HEK293 (cell line): ENCODE measurements at regions not wholly inside any gene's neighbourhood (a gene's known extent, or its start where the extent isn't known, plus 50 kb on each side); places are given as distances from the start of the nearest gene placed in this dataset.

Experiments
- CTCF ChIA-PET: fragments of 350-600 bp; formaldehyde crosslinking; extraction: SDS; loops from one replicate; lab custom pipeline; 2021; ENCODE audit warnings: antibody characterized with exemption; lab: Yijun Ruan, JAX
- POLR2A ChIA-PET: fragments of 300-600 bp; formaldehyde crosslinking; extraction: SDS; loops from one replicate; lab custom pipeline; 2020; ENCODE audit warnings: antibody characterized with exemption, inconsistent platforms; lab: Yijun Ruan, JAX
- H3K27ac ChIP-seq: fragments of 200-500 bp; sonication (Bioruptor generic); 2 replicates; pipeline ENCODE4 v1.5.1; 2014; ENCODE audit warnings: low read depth, low read length, control low read depth, inconsistent platforms; ENCODE audit errors: extremely low read depth
- H3K36me3 ChIP-seq, 2 experiments: fragments of 200-500 bp in 1 of 2; sonication (Bioruptor generic) in 1 of 2; 1 replicate in 1 of 2; 2 replicates in 1 of 2; pipeline ENCODE4 v1.5.1; 2014 to 2017; ENCODE audit warnings: inconsistent platforms in 2 of 2, low read length in 2 of 2; ENCODE audit not compliant: control insufficient read depth in 2 of 2, insufficient read depth in 1 of 2
- H3K4me1 ChIP-seq: fragments of 200-500 bp; sonication (Bioruptor generic); 2 replicates; pipeline ENCODE4 v1.5.1; 2014; ENCODE audit warnings: mild to moderate bottlenecking, low read length, inconsistent platforms; ENCODE audit not compliant: control insufficient read depth, insufficient read depth
- H3K4me3 ChIP-seq: 2 replicates; pipeline ENCODE4 v1.5.1; 2011; ENCODE audit warnings: low read depth, mild to moderate bottlenecking, control low read depth, low read length, moderate library complexity
- H3K9me3 ChIP-seq: fragments of 200-500 bp; sonication (Bioruptor generic); 2 replicates; pipeline ENCODE4 v1.5.1; 2014; ENCODE audit warnings: low read depth, low read length, inconsistent platforms; ENCODE audit not compliant: control insufficient read depth, insufficient read depth
- EGR2 ChIP-seq: fragments of 450-650 bp; formaldehyde crosslinking; IDR thresholded peaks from 2 replicates; pipeline ENCODE4 v1.5.1; 2016; ENCODE audit warnings: low read depth, missing biosample characterization, missing genetic modification characterization
- KLF10 ChIP-seq: fragments of 450-650 bp; IDR thresholded peaks from 2 replicates; pipeline ENCODE4 v1.5.1; 2018; ENCODE audit warnings: missing biosample characterization, mild to moderate bottlenecking, missing genetic modification characterization
- MZF1 ChIP-seq: fragments of 450-650 bp; formaldehyde crosslinking; IDR thresholded peaks from 2 replicates; pipeline ENCODE4 v1.5.1; 2017; ENCODE audit warnings: missing biosample characterization, missing genetic modification characterization, borderline replicate concordance
- RBAK ChIP-seq: fragments of 450-650 bp; formaldehyde crosslinking; IDR thresholded peaks from 2 replicates; pipeline ENCODE4 v1.5.1; 2016; ENCODE audit warnings: missing biosample characterization, missing genetic modification characterization
- YY2 ChIP-seq: fragments of 450-650 bp; formaldehyde crosslinking; IDR thresholded peaks from 2 replicates; pipeline ENCODE4 v1.5.1; 2016; ENCODE audit warnings: missing biosample characterization, missing genetic modification characterization
- ZNF10 ChIP-seq: fragments of 450-650 bp; formaldehyde crosslinking; IDR thresholded peaks from 2 replicates; pipeline ENCODE4 v1.5.1; 2017; ENCODE audit warnings: missing biosample characterization, missing genetic modification characterization
- ZNF530 ChIP-seq: fragments of 450-650 bp; formaldehyde crosslinking; IDR thresholded peaks from 2 replicates; pipeline ENCODE4 v1.5.1; 2016; ENCODE audit warnings: low read depth, missing biosample characterization, missing genetic modification characterization
- ZNF585B ChIP-seq: fragments of 450-650 bp; formaldehyde crosslinking; IDR thresholded peaks from 2 replicates; pipeline ENCODE4 v1.5.1; 2016; ENCODE audit warnings: missing biosample characterization, missing genetic modification characterization
- ZNF623 ChIP-seq: fragments of 450-650 bp; formaldehyde crosslinking; IDR thresholded peaks from 2 replicates; pipeline ENCODE4 v1.5.1; 2016; ENCODE audit warnings: missing biosample characterization, missing genetic modification characterization
- ZNF624 ChIP-seq: fragments of 450-650 bp; formaldehyde crosslinking; IDR thresholded peaks from 2 replicates; pipeline ENCODE4 v1.5.1; 2017; ENCODE audit warnings: missing biosample characterization, missing genetic modification characterization
- ZNF629 ChIP-seq: fragments of 450-650 bp; formaldehyde crosslinking; IDR thresholded peaks from 2 replicates; pipeline ENCODE4 v1.5.1; 2017; ENCODE audit warnings: missing biosample characterization, missing genetic modification characterization
- ZNF660 ChIP-seq: fragments of 450-650 bp; IDR thresholded peaks from 2 replicates; pipeline ENCODE4 v1.5.1; 2018; ENCODE audit warnings: missing biosample characterization, mild to moderate bottlenecking, missing genetic modification characterization
- TF ChIP-seq, protein P1 (sequence below): fragments of 450-650 bp; formaldehyde crosslinking; IDR thresholded peaks from 2 replicates; pipeline ENCODE4 v1.5.1; 2017; ENCODE audit warnings: missing biosample characterization, mild to moderate bottlenecking, missing genetic modification characterization, moderate library complexity
- TF ChIP-seq, protein P2 (sequence below): fragments of 450-650 bp; formaldehyde crosslinking; IDR thresholded peaks from 2 replicates; pipeline ENCODE4 v1.5.1; 2016; ENCODE audit warnings: missing biosample characterization, missing genetic modification characterization
- TF ChIP-seq, protein P3 (sequence below): fragments of 450-650 bp; formaldehyde crosslinking; IDR thresholded peaks from 2 replicates; pipeline ENCODE4 v1.5.1; 2016; ENCODE audit warnings: missing biosample characterization, missing genetic modification characterization
- TF ChIP-seq, protein P4 (sequence below): fragments of 450-650 bp; formaldehyde crosslinking; IDR thresholded peaks from 2 replicates; pipeline ENCODE4 v1.5.1; 2016; ENCODE audit warnings: missing biosample characterization, missing genetic modification characterization
- TF ChIP-seq, protein P5 (sequence below): fragments of 450-650 bp; formaldehyde crosslinking; IDR thresholded peaks from 2 replicates; pipeline ENCODE4 v1.5.1; 2016; ENCODE audit warnings: missing biosample characterization, missing genetic modification characterization, low read depth

DNA sequence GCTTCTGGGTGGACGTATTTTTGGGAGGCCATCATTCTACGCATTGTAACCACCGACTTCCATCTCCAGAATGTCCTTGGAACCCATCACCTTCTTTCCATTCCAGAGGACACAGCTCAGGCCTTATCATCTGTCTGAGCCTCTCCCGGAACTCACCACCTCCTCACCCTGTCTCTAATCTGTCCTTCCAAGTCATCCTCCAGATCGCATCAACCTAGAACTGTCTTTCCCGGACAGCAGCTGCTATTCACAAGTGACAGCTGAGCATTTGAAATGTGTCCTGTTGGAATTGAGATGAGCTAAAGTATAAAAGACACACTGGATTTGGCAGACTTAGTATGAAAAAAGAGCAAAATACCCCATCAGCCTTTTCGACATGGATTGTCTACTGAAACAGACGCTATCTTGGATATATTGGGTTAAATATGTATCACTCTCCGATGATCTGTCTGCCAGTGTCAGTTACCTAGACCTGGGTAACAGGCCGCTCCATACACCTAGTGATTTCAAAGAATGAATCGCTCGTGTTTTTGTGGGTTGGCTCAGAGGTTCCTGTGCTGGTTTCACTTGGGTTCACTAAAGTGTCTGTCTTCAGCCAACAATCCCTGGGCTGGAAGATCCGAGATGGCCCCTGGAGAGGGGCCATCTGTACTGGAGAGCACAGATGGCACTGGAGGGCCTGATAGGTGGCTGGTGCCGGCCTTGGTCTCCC, 104.4 kb upstream of the RFLNA start:
- H3K9me3 ChIP-seq = no peaks in the 10 kb centered on the region
- TF ChIP-seq ZNF530 (tag by site-specific recombination) = no peak
- TF ChIP-seq ZNF585B = no peak
- no peak for TF ChIP-seq ZNF623 (tag by site-specific recombination)
- TF ChIP-seq ZNF629 (tag by site-specific recombination) = no peak
- TF ChIP-seq, protein P1, sequence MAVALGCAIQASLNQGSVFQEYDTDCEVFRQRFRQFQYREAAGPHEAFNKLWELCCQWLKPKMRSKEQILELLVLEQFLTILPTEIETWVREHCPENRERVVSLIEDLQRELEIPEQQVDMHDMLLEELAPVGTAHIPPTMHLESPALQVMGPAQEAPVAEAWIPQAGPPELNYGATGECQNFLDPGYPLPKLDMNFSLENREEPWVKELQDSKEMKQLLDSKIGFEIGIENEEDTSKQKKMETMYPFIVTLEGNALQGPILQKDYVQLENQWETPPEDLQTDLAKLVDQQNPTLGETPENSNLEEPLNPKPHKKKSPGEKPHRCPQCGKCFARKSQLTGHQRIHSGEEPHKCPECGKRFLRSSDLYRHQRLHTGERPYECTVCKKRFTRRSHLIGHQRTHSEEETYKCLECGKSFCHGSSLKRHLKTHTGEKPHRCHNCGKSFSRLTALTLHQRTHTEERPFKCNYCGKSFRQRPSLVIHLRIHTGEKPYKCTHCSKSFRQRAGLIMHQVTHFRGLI = no peak
- TF ChIP-seq, protein P2, sequence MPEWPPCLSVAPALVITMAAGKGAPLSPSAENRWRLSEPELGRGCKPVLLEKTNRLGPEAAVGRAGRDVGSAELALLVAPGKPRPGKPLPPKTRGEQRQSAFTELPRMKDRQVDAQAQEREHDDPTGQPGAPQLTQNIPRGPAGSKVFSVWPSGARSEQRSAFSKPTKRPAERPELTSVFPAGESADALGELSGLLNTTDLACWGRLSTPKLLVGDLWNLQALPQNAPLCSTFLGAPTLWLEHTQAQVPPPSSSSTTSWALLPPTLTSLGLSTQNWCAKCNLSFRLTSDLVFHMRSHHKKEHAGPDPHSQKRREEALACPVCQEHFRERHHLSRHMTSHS = no peak
- TF ChIP-seq ZNF624 (tag by site-specific recombination) = no peak
- no peak for TF ChIP-seq RBAK (tag by site-specific recombination)
- no peak for TF ChIP-seq KLF10 (tag by site-specific recombination)
- no peak for TF ChIP-seq ZNF660
- TF ChIP-seq, protein P3, sequence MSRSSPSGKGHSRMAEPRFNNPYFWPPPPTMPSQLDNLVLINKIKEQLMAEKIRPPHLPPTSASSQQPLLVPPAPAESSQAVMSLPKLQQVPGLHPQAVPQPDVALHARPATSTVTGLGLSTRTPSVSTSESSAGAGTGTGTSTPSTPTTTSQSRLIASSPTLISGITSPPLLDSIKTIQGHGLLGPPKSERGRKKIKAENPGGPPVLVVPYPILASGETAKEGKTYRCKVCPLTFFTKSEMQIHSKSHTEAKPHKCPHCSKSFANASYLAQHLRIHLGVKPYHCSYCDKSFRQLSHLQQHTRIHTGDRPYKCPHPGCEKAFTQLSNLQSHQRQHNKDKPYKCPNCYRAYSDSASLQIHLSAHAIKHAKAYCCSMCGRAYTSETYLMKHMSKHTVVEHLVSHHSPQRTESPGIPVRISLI (tag by site-specific recombination) = no peak
- no peak for TF ChIP-seq YY2 (tag by site-specific recombination)
- TF ChIP-seq, protein P4, sequence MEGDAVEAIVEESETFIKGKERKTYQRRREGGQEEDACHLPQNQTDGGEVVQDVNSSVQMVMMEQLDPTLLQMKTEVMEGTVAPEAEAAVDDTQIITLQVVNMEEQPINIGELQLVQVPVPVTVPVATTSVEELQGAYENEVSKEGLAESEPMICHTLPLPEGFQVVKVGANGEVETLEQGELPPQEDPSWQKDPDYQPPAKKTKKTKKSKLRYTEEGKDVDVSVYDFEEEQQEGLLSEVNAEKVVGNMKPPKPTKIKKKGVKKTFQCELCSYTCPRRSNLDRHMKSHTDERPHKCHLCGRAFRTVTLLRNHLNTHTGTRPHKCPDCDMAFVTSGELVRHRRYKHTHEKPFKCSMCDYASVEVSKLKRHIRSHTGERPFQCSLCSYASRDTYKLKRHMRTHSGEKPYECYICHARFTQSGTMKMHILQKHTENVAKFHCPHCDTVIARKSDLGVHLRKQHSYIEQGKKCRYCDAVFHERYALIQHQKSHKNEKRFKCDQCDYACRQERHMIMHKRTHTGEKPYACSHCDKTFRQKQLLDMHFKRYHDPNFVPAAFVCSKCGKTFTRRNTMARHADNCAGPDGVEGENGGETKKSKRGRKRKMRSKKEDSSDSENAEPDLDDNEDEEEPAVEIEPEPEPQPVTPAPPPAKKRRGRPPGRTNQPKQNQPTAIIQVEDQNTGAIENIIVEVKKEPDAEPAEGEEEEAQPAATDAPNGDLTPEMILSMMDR = no peak
- no peak for TF ChIP-seq MZF1
- no peak for TF ChIP-seq EGR2
- TF ChIP-seq, all 188 proteins: peak for 0
- Histone ChIP-seq H3K4me1 (peaks cover 5% of the 10 kb centered on the region), H3K36me3 (no peaks in the 10 kb centered on the region), H3K4me3 (no peak overlapping the region), H3K27ac (no peak overlapping the region)
- POLR2A ChIA-PET = interaction anchor here (0.6 to 1.1 kb wide), 2 partner anchors 16 to 36 kb away, joined by 3 read pairs; no protein-coding TSS in a partner anchor
- CTCF ChIA-PET = no interaction called here

DNA sequence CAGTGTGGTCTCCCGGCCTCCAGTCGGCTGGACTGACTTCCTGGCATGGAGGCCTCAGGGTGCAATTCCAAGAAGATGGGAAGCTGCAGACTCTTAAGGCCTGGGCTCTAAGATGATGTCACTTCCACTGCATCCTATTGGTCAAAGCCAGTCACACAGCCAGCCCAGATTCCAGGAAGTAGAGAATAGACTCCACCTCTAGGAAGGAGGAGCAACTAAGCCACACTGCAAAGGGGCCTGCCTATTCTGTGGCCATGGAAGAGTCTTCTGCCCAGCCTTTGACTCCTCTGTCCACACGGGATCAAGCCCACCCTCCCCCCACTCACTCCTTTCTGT, 103.9 kb upstream of the RFLNA start:
- no peak for TF ChIP-seq ZNF10 (tag by site-specific recombination)
- TF ChIP-seq, protein P5, sequence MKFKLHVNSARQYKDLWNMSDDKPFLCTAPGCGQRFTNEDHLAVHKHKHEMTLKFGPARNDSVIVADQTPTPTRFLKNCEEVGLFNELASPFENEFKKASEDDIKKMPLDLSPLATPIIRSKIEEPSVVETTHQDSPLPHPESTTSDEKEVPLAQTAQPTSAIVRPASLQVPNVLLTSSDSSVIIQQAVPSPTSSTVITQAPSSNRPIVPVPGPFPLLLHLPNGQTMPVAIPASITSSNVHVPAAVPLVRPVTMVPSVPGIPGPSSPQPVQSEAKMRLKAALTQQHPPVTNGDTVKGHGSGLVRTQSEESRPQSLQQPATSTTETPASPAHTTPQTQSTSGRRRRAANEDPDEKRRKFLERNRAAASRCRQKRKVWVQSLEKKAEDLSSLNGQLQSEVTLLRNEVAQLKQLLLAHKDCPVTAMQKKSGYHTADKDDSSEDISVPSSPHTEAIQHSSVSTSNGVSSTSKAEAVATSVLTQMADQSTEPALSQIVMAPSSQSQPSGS (tag by site-specific recombination) = peak; percentile 42; the same call in 1 of the 2 replicates
- Histone ChIP-seq H3K4me3 (no peak overlapping the region), H3K36me3 (no peaks in the 10 kb centered on the region), H3K27ac (no peak overlapping the region), H3K4me1 (peaks cover 5% of the 10 kb centered on the region), H3K9me3 (no peaks in the 10 kb centered on the region)
- POLR2A ChIA-PET = interaction anchor here (0.6 to 1.1 kb wide), 2 partner anchors 17 to 35 kb away, joined by 3 read pairs; no protein-coding TSS in a partner anchor
- CTCF ChIA-PET = no interaction called here
